Karpas-422 (cell line): ENCODE measurements at regions not wholly inside any gene's neighbourhood (a gene's known extent, or its start where the extent isn't known, plus 50 kb on each side); places are given as distances from the start of the nearest gene placed in this dataset.
"Not testable (repeated sequence)": the region's sequence is repeated elsewhere in the genome, so short reads cannot be mapped to it uniquely, and the experiment has no call there.

ENCODE experiments used
- DNase-seq: peaks from one replicate; pipeline ENCODE4 v3.0.0-alpha.2; 2015
- H2AFZ ChIP-seq: fragments of 200-600 bp; sonication (generic); 2 replicates; pipeline ENCODE4 v1.6.1; 2014; ENCODE audit warnings: antibody characterized with exemption, low read length, mixed read lengths
- H3K27ac ChIP-seq: fragments of 200-600 bp; sonication (generic); 2 replicates; pipeline ENCODE4 v1.5.1; 2014; ENCODE audit warnings: mild to moderate bottlenecking, low read length, moderate library complexity
- H3K27me3 ChIP-seq: fragments of 200-600 bp; sonication (generic); 2 replicates; pipeline ENCODE4 v1.6.1; 2014; ENCODE audit warnings: low read length, mixed read lengths
- H3K36me3 ChIP-seq: fragments of 200-600 bp; sonication (generic); 2 replicates; pipeline ENCODE4 v1.6.1; 2014; ENCODE audit warnings: low read length, mixed read lengths; ENCODE audit not compliant: insufficient read depth
- H3K4me1 ChIP-seq: fragments of 200-600 bp; sonication (generic); 2 replicates; pipeline ENCODE4 v1.6.1; 2014; ENCODE audit warnings: mild to moderate bottlenecking, low read length, mixed read lengths
- H3K4me2 ChIP-seq: fragments of 200-600 bp; sonication (generic); 2 replicates; pipeline ENCODE4 v1.6.1; 2014; ENCODE audit warnings: low read length, low read depth, mild to moderate bottlenecking; ENCODE audit not compliant: poor library complexity, severe bottlenecking
- H3K4me3 ChIP-seq: fragments of 200-600 bp; sonication (generic); 2 replicates; pipeline ENCODE4 v1.5.1; 2014; ENCODE audit warnings: mild to moderate bottlenecking, antibody characterized with exemption, low read length, mixed read lengths
- H3K79me2 ChIP-seq: fragments of 200-600 bp; sonication (generic); 2 replicates; pipeline ENCODE4 v1.6.1; 2014; ENCODE audit warnings: mild to moderate bottlenecking, low read length, mixed read lengths
- H3K9ac ChIP-seq: fragments of 200-600 bp; sonication (generic); 2 replicates; pipeline ENCODE4 v1.6.0; 2014; ENCODE audit warnings: low read length
- H3K9me2 ChIP-seq: fragments of 200-600 bp; sonication (generic), shearing (Covaris generic); replicated peaks from 2 replicates; pipeline ENCODE4 v1.6.0; 2014; ENCODE audit warnings: mild to moderate bottlenecking, low read length, moderate library complexity; ENCODE audit not compliant: insufficient read depth
- H3K9me3 ChIP-seq: fragments of 300-700, 200-600 bp; sonication (generic); 2 replicates; pipeline ENCODE4 v1.6.1; 2014; ENCODE audit warnings: low read length, mixed read lengths
- H4K20me1 ChIP-seq: fragments of 200-600 bp; sonication (generic); 2 replicates; pipeline ENCODE4 v1.6.1; 2014; ENCODE audit warnings: mild to moderate bottlenecking, antibody characterized with exemption, low read length, low read depth; ENCODE audit not compliant: insufficient read depth

GRCh38 chrX:121569609-121570008 is 522.2 kb downstream of the GLUD2 start:
- H4K20me1 ChIP-seq, result no peaks in the 10 kb centered on the region

DNA sequence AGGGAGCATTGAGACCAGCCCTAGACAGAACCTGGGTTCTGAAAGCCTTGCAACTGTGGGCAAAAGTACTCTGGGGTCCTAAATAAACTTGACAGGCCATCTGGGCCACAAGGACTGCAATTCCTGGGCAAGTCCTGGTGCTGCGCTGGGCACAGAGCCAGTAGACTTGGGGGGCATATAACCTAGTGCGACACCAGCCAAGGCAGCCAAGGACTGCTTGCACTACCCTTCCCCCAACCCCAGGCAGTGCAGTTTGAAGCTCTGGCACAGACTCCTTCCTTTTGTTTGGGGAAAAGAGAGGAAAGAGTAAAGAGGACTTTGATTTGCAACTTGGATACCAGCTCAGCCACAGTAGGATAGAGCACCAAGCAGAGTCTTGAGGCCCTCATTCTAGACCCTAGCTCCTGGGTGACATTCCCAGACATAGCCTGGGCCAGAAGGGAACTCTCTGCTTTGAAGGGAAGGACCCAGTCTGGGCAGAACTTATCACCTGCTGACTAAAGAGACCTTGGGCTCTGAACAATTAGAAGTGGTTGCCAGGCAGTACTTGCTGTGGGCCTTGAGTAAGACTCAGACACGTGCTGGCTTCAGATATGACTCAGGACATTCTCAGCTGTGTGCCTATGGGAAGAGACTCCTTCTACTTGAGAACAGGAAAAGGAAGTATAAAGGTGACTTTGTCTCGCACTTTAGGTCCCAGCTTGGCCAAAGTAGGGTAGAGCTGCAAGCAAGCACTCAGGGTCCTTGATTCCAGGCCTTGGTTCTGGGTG is 522.8 kb downstream of the GLUD2 start:
- no peaks in the 10 kb centered on the region for H3K79me2 ChIP-seq
- no peaks in the 10 kb centered on the region for H3K36me3 ChIP-seq
- DNase-seq, result no peak
- H4K20me1 ChIP-seq, result no peaks in the 10 kb centered on the region
- no peaks in the 10 kb centered on the region for H3K9me2 ChIP-seq
- no peak overlapping the region for H3K4me2 ChIP-seq
- H3K27me3 ChIP-seq, result no peaks in the 10 kb centered on the region
- H3K4me1 ChIP-seq, result no peaks in the 10 kb centered on the region
- H2AFZ ChIP-seq, result no peak overlapping the region
- H3K4me3 ChIP-seq, result no peak overlapping the region
- H3K9ac ChIP-seq, result no peak overlapping the region
- peaks cover 3% of the 10 kb centered on the region; the same call in 1 of the 2 replicates for H3K9me3 ChIP-seq
- H3K27ac ChIP-seq, result no peak overlapping the region

More at GRCh38 chrX:121569609-121570008, 522.2 kb downstream of the GLUD2 start:
- DNase-seq, result no peak
- no peaks in the 10 kb centered on the region for H3K4me1 ChIP-seq
- no peaks in the 10 kb centered on the region for H3K27me3 ChIP-seq
- H2AFZ ChIP-seq, result no peak overlapping the region
- H3K9me2 ChIP-seq, result no peaks in the 10 kb centered on the region
- H3K4me2 ChIP-seq, result no peak overlapping the region
- no peak overlapping the region for H3K27ac ChIP-seq
- H3K9me3 ChIP-seq, result peaks cover 3% of the 10 kb centered on the region; the same call in 1 of the 2 replicates
- no peak overlapping the region for H3K4me3 ChIP-seq
- H3K9ac ChIP-seq, result no peak overlapping the region
- no peaks in the 10 kb centered on the region for H3K36me3 ChIP-seq
- no peaks in the 10 kb centered on the region for H3K79me2 ChIP-seq

- H3K9ac ChIP-seq, result no peak overlapping the region
- DNase-seq, result no peak
- H3K4me1 ChIP-seq, result no peaks in the 10 kb centered on the region
- H3K27ac ChIP-seq, result no peak overlapping the region
- H3K36me3 ChIP-seq, result no peaks in the 10 kb centered on the region
- H3K4me2 ChIP-seq, result no peak overlapping the region
- no peak overlapping the region for H2AFZ ChIP-seq
- H3K9me2 ChIP-seq, result no peaks in the 10 kb centered on the region
- no peak overlapping the region for H3K4me3 ChIP-seq
- no peaks in the 10 kb centered on the region for H3K27me3 ChIP-seq
- no peaks in the 10 kb centered on the region for H3K79me2 ChIP-seq
- H4K20me1 ChIP-seq, result no peaks in the 10 kb centered on the region
- peaks cover 3% of the 10 kb centered on the region; the same call in 1 of the 2 replicates for H3K9me3 ChIP-seq
These were observed 523.9 kb downstream of the GLUD2 start for GRCh38 chrX:121571333-121571732.

- not testable (repeated sequence) for H3K4me1 ChIP-seq, H4K20me1 ChIP-seq, H2AFZ ChIP-seq, H3K27me3 ChIP-seq, DNase-seq, H3K9me2 ChIP-seq, H3K9ac ChIP-seq, H3K27ac ChIP-seq, H3K4me3 ChIP-seq, H3K79me2 ChIP-seq, H3K36me3 ChIP-seq, H3K4me2 ChIP-seq, H3K9me3 ChIP-seq
These were observed 527.0 kb downstream of the GLUD2 start for GRCh38 chrX:121574384-121574783.

DNA sequence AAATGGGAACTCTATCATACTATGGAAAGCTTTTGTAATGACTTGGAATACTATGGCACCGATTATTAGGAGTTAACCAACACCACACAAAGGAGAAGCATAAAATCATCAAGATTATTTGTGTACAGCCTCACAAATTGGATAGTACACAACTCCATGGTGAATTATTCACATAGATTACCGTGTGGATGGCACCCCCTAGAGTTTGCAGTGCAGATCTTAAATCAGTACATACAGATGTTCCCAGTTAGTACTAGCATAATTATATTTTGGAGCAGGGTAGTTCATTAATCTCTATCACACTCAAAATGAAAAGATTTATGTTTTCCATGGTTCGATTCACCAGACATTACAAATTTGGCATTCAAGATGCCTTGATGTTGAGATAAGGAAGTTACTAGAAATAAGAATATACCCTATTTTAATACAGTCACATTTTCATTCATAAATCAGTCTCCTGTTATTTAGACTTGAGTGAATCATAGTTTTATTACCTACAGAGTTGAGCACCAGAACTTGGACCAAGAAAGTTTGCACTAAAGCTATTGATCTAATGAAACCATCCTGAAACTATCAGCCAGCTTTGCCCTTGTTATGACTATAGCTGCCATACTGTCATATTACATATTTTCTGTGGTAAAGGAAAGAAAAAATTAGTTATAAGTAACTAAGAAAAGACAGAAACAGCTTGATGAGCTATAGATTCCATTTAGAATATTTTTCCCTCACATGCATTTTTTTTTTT is 531.8 kb downstream of the GLUD2 start:
- peak; percentile 61 for DNase-seq
- Histone ChIP-seq H3K9me3 (no peaks in the 10 kb centered on the region), H3K4me2 (no peak overlapping the region), H3K27ac (no peak overlapping the region), H3K36me3 (no peaks in the 10 kb centered on the region), H3K79me2 (no peaks in the 10 kb centered on the region), H4K20me1 (no peaks in the 10 kb centered on the region), H3K27me3 (no peaks in the 10 kb centered on the region), H2AFZ (no peak overlapping the region), H3K9me2 (no peaks in the 10 kb centered on the region), H3K4me3 (no peak overlapping the region), H3K4me1 (no peaks in the 10 kb centered on the region), H3K9ac (no peak overlapping the region)

GRCh38 chrX:121581885-121582284 is 534.5 kb downstream of the GLUD2 start:
- no peak overlapping the region for H3K4me3 ChIP-seq
- DNase-seq, result no peak
- H3K27me3 ChIP-seq, result no peaks in the 10 kb centered on the region
- H3K9ac ChIP-seq, result no peak overlapping the region
- H3K27ac ChIP-seq, result no peak overlapping the region
- H3K4me1 ChIP-seq, result no peaks in the 10 kb centered on the region
- no peaks in the 10 kb centered on the region for H3K9me3 ChIP-seq
- no peak overlapping the region for H3K4me2 ChIP-seq
- no peaks in the 10 kb centered on the region for H3K9me2 ChIP-seq
- no peaks in the 10 kb centered on the region for H3K36me3 ChIP-seq
- no peaks in the 10 kb centered on the region for H4K20me1 ChIP-seq
- no peaks in the 10 kb centered on the region for H3K79me2 ChIP-seq
- H2AFZ ChIP-seq, result no peak overlapping the region

DNA sequence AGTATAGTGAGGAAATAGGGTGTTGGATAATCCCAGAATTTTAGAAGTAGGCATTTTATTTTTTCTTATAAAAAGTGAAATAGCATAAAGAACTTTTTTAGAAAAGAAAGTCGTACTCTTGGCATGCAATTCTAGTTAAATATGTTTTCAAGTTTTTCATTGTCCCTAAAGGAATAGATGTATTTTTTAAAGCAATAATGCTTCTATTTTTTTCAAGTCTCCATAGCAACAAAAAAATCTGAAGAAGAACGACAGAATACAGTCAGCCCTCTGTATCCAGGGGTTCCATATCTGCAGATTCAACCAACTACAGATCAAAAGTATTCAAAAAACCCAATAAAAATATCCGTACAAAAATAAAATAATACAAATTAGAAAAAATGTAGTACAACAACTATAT is 538.2 kb downstream of the GLUD2 start:
- Histone ChIP-seq H3K4me3 (no peak overlapping the region), H3K9me2 (no peaks in the 10 kb centered on the region), H3K4me1 (no peaks in the 10 kb centered on the region), H3K9ac (no peak overlapping the region), H3K27me3 (no peaks in the 10 kb centered on the region), H3K27ac (no peak overlapping the region), H3K79me2 (no peaks in the 10 kb centered on the region), H3K9me3 (0 out of 2 replicates have a peak, but pooled peaks cover 3% of the 10 kb centered on the region), H4K20me1 (no peaks in the 10 kb centered on the region), H2AFZ (no peak overlapping the region), H3K36me3 (no peaks in the 10 kb centered on the region), H3K4me2 (no peak overlapping the region)
- DNase-seq, result no peak

- no peaks in the 10 kb centered on the region for H4K20me1 ChIP-seq
- H3K36me3 ChIP-seq, result no peaks in the 10 kb centered on the region
- DNase-seq, result no peak
- H3K4me3 ChIP-seq, result no peak overlapping the region
- no peak overlapping the region for H3K27ac ChIP-seq
- no peaks in the 10 kb centered on the region for H3K27me3 ChIP-seq
- H3K4me1 ChIP-seq, result no peaks in the 10 kb centered on the region
- H3K4me2 ChIP-seq, result no peak overlapping the region
- H2AFZ ChIP-seq, result no peak overlapping the region
- H3K9ac ChIP-seq, result no peak overlapping the region
- no peaks in the 10 kb centered on the region for H3K9me2 ChIP-seq
- H3K79me2 ChIP-seq, result no peaks in the 10 kb centered on the region
- H3K9me3 ChIP-seq, result peaks cover 3% of the 10 kb centered on the region; the same call in 1 of the 2 replicates
These were observed 545.5 kb downstream of the GLUD2 start for GRCh38 chrX:121592884-121593283.
